CD4-positive, alpha-beta T cell treated with Interleukin-15 for 4 hours (primary cell): ENCODE measurements at regions not wholly inside any gene's neighbourhood (a gene's known extent, or its start where the extent isn't known, plus 50 kb on each side); places are given as distances from the start of the nearest gene placed in this dataset.

Source experiments
- DNase-seq: peaks from one replicate; pipeline ENCODE4 v3.0.0-alpha.2; 2020; ENCODE audit warnings: low spot score

GRCh38 chr9:27625751-27626150 is 52.5 kb upstream of the C9orf72 start:
- DNase-seq: no peak

GRCh38 chr9:27626244-27627187 is 53.2 kb upstream of the C9orf72 start:
- no peak for DNase-seq

GRCh38 chr9:27627188-27627564 is 53.9 kb upstream of the C9orf72 start:
- no peak for DNase-seq

- DNase-seq: no peak
Measured at GRCh38 chr9:27628311-27628710, 55.0 kb upstream of the C9orf72 start.

- DNase-seq: no peak
Measured at GRCh38 chr9:27629425-27629824, 56.1 kb upstream of the C9orf72 start.

GRCh38 chr9:27632254-27632653 is 59.0 kb upstream of the C9orf72 start:
- DNase-seq: no peak

- no peak for DNase-seq
Measured at GRCh38 chr9:27633764-27634163, 60.5 kb upstream of the C9orf72 start.

GRCh38 chr9:27634879-27635278 is 61.6 kb upstream of the C9orf72 start:
- DNase-seq: peak; percentile 3

- DNase-seq: no peak
Measured at GRCh38 chr9:27638716-27639115, 65.4 kb upstream of the C9orf72 start.

- DNase-seq: no peak
Measured at GRCh38 chr9:27645161-27645840, 72.0 kb upstream of the C9orf72 start.

GRCh38 chr9:27653246-27653645 is 80.0 kb upstream of the C9orf72 start:
- DNase-seq: no peak

- no peak for DNase-seq
Measured at GRCh38 chr9:27653957-27654356, 80.7 kb upstream of the C9orf72 start.

- no peak for DNase-seq
Measured at GRCh38 chr9:27654629-27655285, 81.5 kb upstream of the C9orf72 start.

GRCh38 chr9:27655441-27655840 is 82.2 kb upstream of the C9orf72 start:
- no peak for DNase-seq

- DNase-seq: no peak
Measured at GRCh38 chr9:27659001-27659400, 85.7 kb upstream of the C9orf72 start.

GRCh38 chr9:27659571-27659970 is 86.3 kb upstream of the C9orf72 start:
- DNase-seq: no peak

GRCh38 chr9:27660148-27660547 is 86.9 kb upstream of the C9orf72 start:
- no peak for DNase-seq

GRCh38 chr9:27663526-27663925 is 90.2 kb upstream of the C9orf72 start:
- DNase-seq: no peak

GRCh38 chr9:27664121-27664779 is 91.0 kb upstream of the C9orf72 start:
- DNase-seq: no peak

- no peak for DNase-seq
Measured at GRCh38 chr9:27665136-27665535, 91.9 kb upstream of the C9orf72 start.

GRCh38 chr9:27668280-27668679 is 95.0 kb upstream of the C9orf72 start:
- DNase-seq: no peak

GRCh38 chr9:27671636-27672035 is 98.4 kb upstream of the C9orf72 start:
- DNase-seq: no peak
